B cell (primary cell): ENCODE measurements at regions not wholly inside any gene's neighbourhood (a gene's known extent, or its start where the extent isn't known, plus 50 kb on each side); places are given as distances from the start of the nearest gene placed in this dataset.

Experiments used
- ATAC-seq: fragments of 200-7000 bp; cut with Tn5 transposase; one replicate; pipeline ENCODE4 v1.10.0; 2021; ENCODE audit warnings: low read depth, mild to moderate bottlenecking, moderate number of reproducible peaks, moderate library complexity
- CTCF ChIA-PET: fragments of 350-600 bp; sonication (Branson Sonifier 250); formaldehyde crosslinking; loops from one replicate; lab custom pipeline; 2021; ENCODE audit warnings: antibody characterized with exemption, inconsistent platforms; lab: Charles Lee
- POLR2A ChIA-PET: fragments of 350-600 bp; sonication (Branson Sonifier 250); formaldehyde crosslinking; loops from one replicate; lab custom pipeline; 2021; ENCODE audit warnings: antibody characterized with exemption; lab: Charles Lee
- DNase-seq: peaks from one replicate; pipeline ENCODE4 v3.0.0; 2013
- H2AFZ ChIP-seq: 2 replicates; pipeline ENCODE4 v1.6.1; 2012; ENCODE audit warnings: mild to moderate bottlenecking, low read depth, low read length; ENCODE audit not compliant: insufficient read depth, poor library complexity, severe bottlenecking
- H3K27ac ChIP-seq, 2 donors: 1 replicate in 1 of 2; 2 replicates in 1 of 2; pipeline ENCODE4 v1.5.1; 2012 to 2013; ENCODE audit warnings: low read length in 2 of 2, mild to moderate bottlenecking in 2 of 2, moderate library complexity in 1 of 2
- H3K27me3 ChIP-seq, 4 experiments: fragments of 200-600 bp in 1 of 4; sonication (generic) in 1 of 4; replicated peaks in 1 of 4; 1 replicate in 2 of 4; 2 replicates in 2 of 4; pipeline versions ENCODE4 v1.6.1 to v1.7.0; 2013 to 2016; ENCODE audit warnings: low read length in 3 of 4, mild to moderate bottlenecking in 2 of 4, mixed read lengths in 1 of 4, moderate library complexity in 1 of 4; ENCODE audit not compliant: insufficient read depth in 4 of 4, control insufficient read depth in 3 of 4; ENCODE audit errors: control extremely low read depth in 1 of 4
- H3K36me3 ChIP-seq, 2 experiments: replicated peaks in 1 of 2; 1 replicate in 1 of 2; 2 replicates in 1 of 2; pipeline versions ENCODE4 v1.6.1 to v1.7.1; 2013; ENCODE audit warnings: low read length in 1 of 2; ENCODE audit not compliant: insufficient read depth in 2 of 2, control insufficient read depth in 1 of 2; ENCODE audit errors: control extremely low read depth in 1 of 2, extremely low read depth in 1 of 2
- H3K4me1 ChIP-seq, 2 donors: fragments of 200-600 bp in 1 of 2; sonication (generic) in 1 of 2; 1 replicate in 1 of 2; 2 replicates in 1 of 2; pipeline versions ENCODE4 v1.5.1 to v1.6.1; 2013 to 2017; ENCODE audit warnings: low read length in 2 of 2; ENCODE audit not compliant: control insufficient read depth in 2 of 2, insufficient read depth in 2 of 2
- H3K4me2 ChIP-seq: replicated peaks from 2 replicates; pipeline ENCODE3; 2012; ENCODE audit warnings: mild to moderate bottlenecking, low read depth, low read length; ENCODE audit not compliant: poor library complexity, severe bottlenecking
- H3K4me3 ChIP-seq, 5 experiments: fragments of 200-600 bp in 1 of 5; sonication (generic) in 1 of 5; 1 replicate in 3 of 5; 2 replicates in 2 of 5; pipeline versions ENCODE4 v1.5.1 to v1.7.0; 2011 to 2016; ENCODE audit warnings: low read length in 4 of 5, mild to moderate bottlenecking in 4 of 5, low read depth in 2 of 5, control low read depth in 1 of 5, moderate library complexity in 1 of 5; ENCODE audit not compliant: insufficient read depth in 1 of 5; ENCODE audit errors: control extremely low read depth in 1 of 5, extremely low read depth in 1 of 5
- H3K79me2 ChIP-seq: fragments of 200-600 bp; sonication (generic); one replicate; pipeline ENCODE4 v1.6.0; 2016; ENCODE audit warnings: low read length; ENCODE audit not compliant: control insufficient read depth, insufficient read depth
- H3K9ac ChIP-seq: fragments of 200-600 bp; sonication (generic); 2 replicates; pipeline ENCODE4 v1.6.1; 2017; ENCODE audit warnings: mild to moderate bottlenecking, low read length, moderate library complexity
- H3K9me3 ChIP-seq, 3 donors: one replicate each; pipeline versions ENCODE4 v1.6.1 to v1.7.1; 2013; ENCODE audit warnings: low read length in 2 of 3; ENCODE audit not compliant: control insufficient read depth in 2 of 3, insufficient read depth in 1 of 3; ENCODE audit errors: control extremely low read depth in 1 of 3
- H4K20me1 ChIP-seq: 2 replicates; pipeline ENCODE4 v1.6.0; 2012; ENCODE audit warnings: mild to moderate bottlenecking, low read length; ENCODE audit not compliant: insufficient read depth, control insufficient read depth, poor library complexity, severe bottlenecking
- H3K27ac Mint-ChIP-seq: one replicate; pipeline ENCODE4 v1.8.0; 2021; ENCODE audit warnings: mixed read lengths
- H3K27me3 Mint-ChIP-seq: one replicate; pipeline ENCODE4 v1.8.0; 2021; ENCODE audit warnings: mixed read lengths
- H3K4me1 Mint-ChIP-seq: one replicate; pipeline ENCODE4 v1.8.0; 2021; ENCODE audit warnings: mixed read lengths
- H3K4me3 Mint-ChIP-seq: one replicate; pipeline ENCODE4 v1.8.0; 2021; ENCODE audit warnings: mixed read lengths
- H3K9me3 Mint-ChIP-seq: one replicate; pipeline ENCODE4 v1.8.0; 2022; ENCODE audit warnings: mixed read lengths; ENCODE audit not compliant: insufficient read depth
- CTCF ChIP-seq: fragments of 200-600 bp; IDR thresholded peaks from one replicate; pipeline ENCODE4 v1.8.0; 2022; ENCODE audit warnings: antibody characterized with exemption, mild to moderate bottlenecking
- EZH2 ChIP-seq: IDR thresholded peaks from 2 replicates; pipeline ENCODE4 v1.6.1; 2012; ENCODE audit warnings: borderline replicate concordance, low read depth, mild to moderate bottlenecking, moderate library complexity, low read length; ENCODE audit not compliant: insufficient read depth, poor library complexity, severe bottlenecking
- WGBS: methylation state at CpG from one replicate; pipeline ENCODE4 v1.1.5; 2013; ENCODE audit warnings: missing lambda C conversion rate; ENCODE audit not compliant: insufficient coverage; 5-methylcytosine and 5-hydroxymethylcytosine counted together
- intact Hi-C: fragments of 100-400 bp; cut with micrococcal nuclease; formaldehyde crosslinking; loops from one replicate; pipeline ENCODE4 v1.10.0; 2022

GRCh38 chr2:221228214-221228769 is 343.8 kb downstream of the EPHA4 start:
- Histone ChIP-seq H3K27me3 (no peaks in the 10 kb centered on the region), H3K4me3 (no peak overlapping the region), H3K4me2 (no peak overlapping the region), H3K9ac (no peak overlapping the region), H3K27ac (no peak overlapping the region), H3K4me1 (no peaks in the 10 kb centered on the region), H3K36me3 (no peaks in the 10 kb centered on the region), H2AFZ (no peak overlapping the region), H3K9me3 (no peaks in the 10 kb centered on the region), H3K79me2 (no peaks in the 10 kb centered on the region), H4K20me1 (no peaks in the 10 kb centered on the region)
- POLR2A ChIA-PET: no interaction called here
- DNase-seq (no peak), ATAC-seq (no peak)
- Mint-ChIP-seq H3K4me3 (no peak overlapping the region), H3K27ac (no peak overlapping the region), H3K9me3 (no peaks in the 10 kb centered on the region), H3K27me3 (no peaks in the 10 kb centered on the region), H3K4me1 (no peaks in the 10 kb centered on the region)
- no CpG with 5 or more reads among the region's 3 CpGs for whole genome bisulfite sequencing
- CTCF ChIA-PET: no interaction called here
- TF ChIP-seq CTCF: no peak
- TF ChIP-seq EZH2: no peak
- intact Hi-C loops: no loop called here

- DNase-seq (no peak), ATAC-seq (no peak)
- CTCF ChIA-PET: no interaction called here
- Histone ChIP-seq H3K79me2 (no peaks in the 10 kb centered on the region), H3K4me3 (no peak overlapping the region), H2AFZ (no peak overlapping the region), H4K20me1 (no peaks in the 10 kb centered on the region), H3K27ac (no peak overlapping the region), H3K36me3 (no peaks in the 10 kb centered on the region), H3K9me3 (no peaks in the 10 kb centered on the region), H3K4me2 (no peak overlapping the region), H3K4me1 (no peaks in the 10 kb centered on the region), H3K9ac (no peak overlapping the region), H3K27me3 (no peaks in the 10 kb centered on the region)
- no peaks in the 10 kb centered on the region for H3K27me3 Mint-ChIP-seq
- no peak overlapping the region for H3K4me3 Mint-ChIP-seq
- POLR2A ChIA-PET: no interaction called here
- no peaks in the 10 kb centered on the region for H3K9me3 Mint-ChIP-seq
- no peak overlapping the region for H3K27ac Mint-ChIP-seq
- no peaks in the 10 kb centered on the region for H3K4me1 Mint-ChIP-seq
- intact Hi-C loops: no loop called here
- no peak for TF ChIP-seq EZH2
Measured at GRCh38 chr2:221229099-221229498, 343.0 kb downstream of the EPHA4 start.
